Caki2 (cell line): ENCODE measurements at regions not wholly inside any gene's neighbourhood (a gene's known extent, or its start where the extent isn't known, plus 50 kb on each side); places are given as distances from the start of the nearest gene placed in this dataset.

Experiments used
- DNase-seq: peaks from one replicate; pipeline ENCODE4 v3.0.0-alpha.2; 2015; ENCODE audit warnings: low read depth
- in situ Hi-C: cut with HindIII; loops from 2 replicates; pipeline ENCODE4 v1.10.0; 2016; ENCODE audit warnings: low sequenced_read_pairs, low pct_unique_long_range_greater_than_20kb, mixed read lengths

DNA sequence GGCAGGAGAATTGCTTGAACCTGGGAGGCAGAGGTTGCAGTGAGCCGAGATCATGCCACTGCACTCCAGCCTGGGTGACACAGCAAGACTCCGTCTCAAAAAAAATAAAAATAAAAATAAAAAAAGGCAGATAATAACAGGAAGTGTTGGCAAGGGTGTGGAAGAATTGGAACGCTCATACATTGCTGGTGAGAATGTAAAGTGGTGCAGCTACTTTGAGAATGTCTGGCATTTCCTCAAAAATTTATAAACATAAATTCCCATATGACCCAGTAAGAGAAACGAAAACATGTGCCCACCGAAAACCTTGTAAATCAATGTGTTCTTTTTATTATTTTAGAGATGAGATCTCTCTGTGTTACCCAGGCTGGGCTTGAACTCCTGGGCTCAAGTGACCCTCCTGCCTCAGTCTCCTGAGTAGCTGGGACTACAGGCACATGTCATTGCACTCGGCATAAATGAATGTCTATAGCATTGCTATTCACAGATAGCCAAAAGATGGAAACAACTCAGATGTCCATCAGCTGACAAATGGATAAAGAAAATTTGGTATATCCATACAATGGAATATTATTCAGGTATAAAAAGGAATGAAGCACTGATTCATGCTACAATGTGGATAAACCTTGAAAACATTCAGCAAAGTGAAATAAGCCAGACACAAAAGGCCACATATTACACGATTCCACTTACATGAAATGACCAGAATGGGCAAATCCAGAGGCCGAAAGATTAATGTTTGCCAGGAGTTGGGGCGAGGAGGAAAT, 63.7 kb upstream of the PLAC1 start:
- no peak for DNase-seq
- in situ Hi-C loops, result no loop called here

DNA sequence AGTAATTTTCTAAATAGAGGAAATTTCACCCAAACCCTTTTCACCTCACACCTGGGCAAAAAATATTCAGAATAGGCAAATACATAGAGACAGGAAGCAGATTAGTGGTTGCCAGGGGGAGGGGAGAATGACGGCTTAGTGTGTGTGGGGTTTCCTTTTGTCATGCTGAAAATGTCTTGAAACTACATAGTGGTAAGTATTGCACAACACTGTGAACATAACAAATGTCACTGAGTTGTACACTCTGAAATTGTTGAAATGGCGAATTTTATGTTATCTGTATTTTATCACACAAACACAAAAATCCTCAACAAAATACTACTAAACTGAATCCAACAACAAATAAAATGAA, 60.7 kb upstream of the PLAC1 start:
- in situ Hi-C loops, result no loop called here
- DNase-seq, result no peak

DNA sequence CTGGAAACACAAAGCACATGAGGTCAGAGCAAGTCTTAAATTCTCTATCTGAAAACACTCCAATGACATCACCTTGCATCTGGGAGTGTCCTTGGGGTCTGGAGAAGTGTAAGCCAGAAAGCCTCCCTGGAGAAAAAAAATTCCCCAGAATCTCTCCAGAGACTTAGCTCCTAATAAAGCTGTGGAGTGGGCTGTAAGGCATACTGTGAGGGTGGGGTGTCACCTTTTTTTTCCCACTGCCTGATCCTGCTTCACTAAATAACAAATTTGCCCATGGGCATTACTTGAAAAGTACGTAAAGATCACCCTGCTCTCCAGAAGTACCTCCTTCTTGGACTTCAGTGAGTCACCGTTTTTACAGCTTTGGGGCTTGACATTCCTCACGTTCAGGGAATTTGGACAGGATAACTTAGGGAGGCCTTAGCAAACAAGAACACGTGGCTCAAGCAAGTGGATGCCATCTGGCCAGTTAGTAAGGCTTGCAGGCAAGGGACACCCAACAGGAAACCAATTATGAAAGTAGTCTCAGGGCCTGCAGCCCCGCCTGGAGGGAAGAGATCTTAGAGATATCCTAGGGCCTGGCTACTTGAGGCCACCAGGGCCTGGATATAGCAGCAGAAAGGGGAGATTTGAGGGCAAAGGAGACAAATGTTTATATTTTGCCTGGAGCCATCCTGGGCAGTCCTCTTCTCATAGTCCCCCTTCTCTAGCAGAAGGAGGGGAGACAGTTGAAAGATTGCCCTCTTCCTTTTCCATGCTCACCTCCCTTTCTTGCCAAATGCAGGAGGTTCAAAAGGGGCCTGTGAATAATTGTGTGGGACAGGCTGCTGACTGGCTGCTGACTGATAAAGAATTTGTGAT, 60.1 kb upstream of the PLAC1 start:
- in situ Hi-C loops, result no loop called here
- peak; percentile 74 for DNase-seq

DNA sequence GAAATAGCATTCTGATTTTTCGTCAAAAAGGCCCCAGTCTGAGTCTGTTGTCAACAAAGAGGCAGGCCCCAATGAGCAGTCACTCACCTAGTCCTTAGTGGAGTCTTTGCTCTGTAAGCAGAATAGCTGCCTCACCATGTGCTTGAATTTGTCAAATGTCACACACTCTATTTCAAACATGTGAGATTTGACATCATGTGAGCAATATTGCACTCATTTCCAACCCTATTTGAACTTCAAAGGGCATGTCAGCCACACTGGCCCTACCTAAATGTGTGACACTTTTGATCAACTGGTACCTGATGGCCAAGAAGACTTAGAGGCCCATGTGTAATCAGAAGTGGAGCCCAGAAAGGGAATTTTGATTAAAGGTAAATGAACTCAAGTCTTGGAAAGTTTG, 59.4 kb upstream of the PLAC1 start:
- in situ Hi-C loops, result no loop called here
- DNase-seq, result no peak

DNA sequence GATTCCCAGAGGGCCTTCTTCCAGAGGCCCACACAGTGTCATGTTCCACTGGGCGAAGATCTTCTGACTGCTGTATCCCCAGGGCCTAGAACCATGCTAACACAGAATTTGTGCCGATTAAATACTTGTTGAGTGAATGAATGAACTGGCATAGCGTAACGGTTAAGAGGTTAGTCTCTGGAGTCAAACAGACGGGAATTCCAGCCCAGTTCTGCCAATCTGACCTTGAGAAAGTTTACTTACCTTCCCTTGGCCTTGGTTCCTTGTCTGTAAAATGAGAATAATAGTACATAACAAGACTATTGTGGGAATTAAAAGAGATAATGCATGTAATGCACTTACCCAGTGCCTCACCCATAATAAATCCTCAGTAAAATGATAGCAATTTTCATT, 58.3 kb upstream of the PLAC1 start:
- DNase-seq, result no peak
- in situ Hi-C loops, result no loop called here

DNA sequence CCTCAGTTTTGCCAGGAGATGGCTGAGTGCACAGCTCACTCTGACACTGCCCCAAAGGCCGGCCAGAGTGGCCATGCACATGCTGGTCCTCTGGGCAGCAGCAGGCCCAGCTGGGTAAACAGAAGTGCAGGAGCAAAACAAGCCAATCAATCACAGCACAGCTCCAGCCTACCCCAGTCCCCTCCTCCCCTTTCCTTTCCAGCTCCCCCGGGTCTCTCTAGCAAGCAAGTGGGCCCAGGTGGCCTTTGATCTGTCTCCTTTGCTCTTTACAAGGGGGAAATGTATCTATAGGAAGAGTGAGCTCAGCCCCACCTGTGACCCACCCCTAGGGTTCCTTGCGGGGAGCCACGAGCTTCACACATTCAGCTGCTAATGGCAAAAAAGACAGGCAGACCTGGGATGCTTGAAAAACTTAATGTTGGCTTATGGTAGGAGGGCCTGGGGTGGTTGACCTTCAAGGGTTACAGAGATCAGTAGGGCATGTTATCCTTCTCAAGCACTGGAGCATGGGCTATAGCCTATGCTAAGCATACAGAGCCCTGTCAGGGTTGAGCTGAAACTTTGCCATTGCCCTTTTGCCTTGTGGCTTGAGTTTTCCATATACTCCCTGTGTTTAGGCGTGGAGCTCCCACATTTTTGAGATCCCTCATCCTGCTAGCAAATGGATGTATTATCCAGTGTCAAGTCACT, 57.8 kb upstream of the PLAC1 start:
- no peak for DNase-seq
- in situ Hi-C loops, result no loop called here

DNA sequence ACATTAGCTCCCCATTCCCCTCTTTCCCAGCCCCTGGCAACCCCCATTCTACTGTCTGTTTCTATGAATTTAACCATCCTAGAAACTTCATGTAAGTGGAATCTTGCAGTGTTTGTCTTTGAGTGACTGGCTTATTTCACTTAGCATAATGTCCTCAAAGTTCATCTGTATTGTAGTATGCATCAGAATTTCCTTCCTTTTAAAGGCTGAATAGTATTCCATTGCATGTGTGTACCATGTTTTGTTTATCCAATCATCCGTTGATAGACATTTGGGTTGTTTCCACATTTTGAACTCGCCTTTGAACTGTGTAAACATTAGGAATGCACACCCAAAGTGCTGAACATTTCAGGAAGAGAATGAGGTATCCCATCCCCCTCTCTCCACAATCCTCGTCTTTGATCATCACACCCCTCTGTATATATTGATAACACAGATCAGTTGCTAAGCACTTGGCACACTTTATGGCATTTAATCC, 56.4 kb upstream of the PLAC1 start:
- in situ Hi-C loops, result no loop called here
- no peak for DNase-seq

DNA sequence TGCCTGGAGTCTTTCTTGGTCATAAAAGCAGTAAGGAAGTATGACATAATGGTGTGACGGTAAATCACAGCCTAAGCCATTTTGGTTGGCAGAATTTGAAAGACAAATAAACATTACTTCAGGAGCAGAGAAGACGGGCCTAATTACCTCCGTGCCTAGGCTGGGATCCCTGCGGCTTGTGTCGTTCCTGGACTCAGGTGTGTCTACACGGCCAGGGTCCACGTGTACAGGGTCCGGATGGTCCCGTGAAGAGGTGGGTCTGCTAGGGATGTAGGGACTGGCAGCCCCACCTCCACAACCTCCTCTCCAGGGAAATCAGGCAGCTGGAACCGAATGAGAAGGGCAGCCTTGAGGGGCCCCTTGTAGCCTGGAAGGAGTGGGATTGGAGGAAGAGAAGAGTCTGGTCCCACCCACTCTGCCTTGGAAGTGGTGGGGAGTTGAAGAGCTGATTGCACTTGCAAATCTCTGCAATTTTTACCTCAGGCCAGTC, 55.4 kb upstream of the PLAC1 start:
- DNase-seq, result no peak
- in situ Hi-C loops, result no loop called here

DNA sequence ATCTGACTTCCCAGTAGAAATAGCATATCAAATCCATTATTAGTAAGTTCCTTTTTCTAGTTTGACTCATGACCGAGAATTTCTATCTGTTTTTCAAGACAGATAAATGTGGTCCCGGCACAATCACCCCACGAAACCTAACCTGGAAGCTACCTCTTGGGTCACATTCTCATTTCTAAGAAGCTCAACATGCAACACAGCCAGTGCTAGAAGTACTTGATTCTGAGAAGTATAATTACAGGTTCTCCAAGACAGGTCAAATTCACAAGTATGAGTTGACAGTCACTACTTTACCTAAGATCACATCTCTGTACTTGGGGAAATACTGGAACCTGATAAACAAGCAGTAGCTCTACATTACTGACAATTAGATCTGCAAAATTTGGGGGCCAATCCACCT, 54.0 kb upstream of the PLAC1 start:
- no peak for DNase-seq
- in situ Hi-C loops, result no loop called here

DNA sequence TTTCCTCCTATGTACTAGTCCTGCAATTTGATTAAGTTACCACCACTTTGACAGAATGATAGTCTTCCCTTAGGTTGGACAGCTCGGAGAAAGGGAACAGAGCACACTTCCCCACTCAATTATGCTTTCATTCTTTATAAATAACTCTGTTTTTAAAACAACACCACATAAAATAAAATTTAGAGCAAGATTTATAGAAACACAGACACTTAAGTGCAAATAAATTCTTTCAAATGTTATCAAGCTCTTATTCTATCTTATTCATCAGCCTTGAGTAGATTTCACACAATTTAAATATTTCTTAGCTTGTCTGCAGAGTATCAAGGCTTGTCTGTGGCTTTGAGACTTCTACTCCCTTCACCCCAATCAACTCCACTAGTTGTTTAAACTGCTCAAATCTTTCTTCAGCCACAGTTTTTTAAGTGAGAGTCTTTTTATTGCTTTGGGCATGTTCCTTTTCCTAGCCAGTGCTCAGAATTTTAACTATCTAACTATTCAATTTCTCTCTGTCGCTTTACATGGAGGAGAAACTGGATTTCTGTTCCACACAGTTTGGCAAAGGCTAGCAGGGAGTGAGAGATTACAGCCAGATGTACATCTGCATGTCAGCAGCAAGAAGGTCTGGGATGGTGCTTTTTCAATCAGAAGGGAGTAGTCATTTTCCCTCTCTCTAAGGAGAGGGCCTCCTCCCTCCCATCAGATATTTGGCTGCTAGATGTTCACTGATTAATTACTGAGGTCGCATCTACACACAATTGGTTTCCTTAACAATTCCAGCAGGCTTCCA, 53.1 kb upstream of the PLAC1 start:
- DNase-seq, result no peak
- in situ Hi-C loops, result no loop called here
